ENCODE measurements at regions not wholly inside any gene's neighbourhood (a gene's known extent, or its start where the extent isn't known, plus 50 kb on each side); places are given as distances from the start of the nearest gene placed in this dataset.
"Not testable (repeated sequence)": the region's sequence is repeated elsewhere in the genome, so short reads cannot be mapped to it uniquely, and the experiment has no call there.

GRCh38 chr12:124673801-124674617 is 106.6 kb upstream of the NCOR2 start:
- TF ChIP-seq CTCF (conservative IDR thresholded peaks at IDR 0.05; ENCODE audit: low read depth, low read length): no peak
- DNase-seq (ENCODE audit: low read depth): no peak
- H3K4me3 ChIP-seq (ENCODE audit: low read depth, low read length): no peak overlapping the region

- not testable (repeated sequence) for DNase-seq (ENCODE audit: low read depth); H3K4me3 ChIP-seq (ENCODE audit: low read depth, low read length)
These were observed 101.9 kb upstream of the NCOR2 start for GRCh38 chr12:124669271-124669721.

- TF ChIP-seq CTCF (conservative IDR thresholded peaks at IDR 0.05; ENCODE audit: low read depth, low read length): no peak
- no peak for DNase-seq (ENCODE audit: low read depth)
These were observed 101.2 kb upstream of the NCOR2 start for GRCh38 chr12:124668602-124669001.

GRCh38 chr12:124667506-124668326 is 100.3 kb upstream of the NCOR2 start:
- no peak for TF ChIP-seq CTCF (conservative IDR thresholded peaks at IDR 0.05; ENCODE audit: low read depth, low read length)

More at GRCh38 chr12:124668602-124669001, 101.2 kb upstream of the NCOR2 start:
- no peak overlapping the region for H3K4me3 ChIP-seq (ENCODE audit: low read depth, low read length)

GRCh38 chr12:124666722-124667259 is 99.4 kb upstream of the NCOR2 start:
- DNase-seq (ENCODE audit: low read depth): no peak
- TF ChIP-seq CTCF (conservative IDR thresholded peaks at IDR 0.05; ENCODE audit: low read depth, low read length): no peak
- no peak overlapping the region for H3K4me3 ChIP-seq (ENCODE audit: low read depth, low read length)

More at GRCh38 chr12:124667506-124668326, 100.3 kb upstream of the NCOR2 start:
- DNase-seq (ENCODE audit: low read depth): no peak
- no peak overlapping the region for H3K4me3 ChIP-seq (ENCODE audit: low read depth, low read length)

GRCh38 chr12:124665511-124665910 is 98.1 kb upstream of the NCOR2 start:
- no peak for TF ChIP-seq CTCF (conservative IDR thresholded peaks at IDR 0.05; ENCODE audit: low read depth, low read length)
- DNase-seq (ENCODE audit: low read depth): peak; percentile 58
- H3K4me3 ChIP-seq (ENCODE audit: low read depth, low read length): no peak overlapping the region
